ENCODE measurements at regions not wholly inside any gene's neighbourhood (a gene's known extent, or its start where the extent isn't known, plus 50 kb on each side); places are given as distances from the start of the nearest gene placed in this dataset.

- TF ChIP-seq, protein P1, sequence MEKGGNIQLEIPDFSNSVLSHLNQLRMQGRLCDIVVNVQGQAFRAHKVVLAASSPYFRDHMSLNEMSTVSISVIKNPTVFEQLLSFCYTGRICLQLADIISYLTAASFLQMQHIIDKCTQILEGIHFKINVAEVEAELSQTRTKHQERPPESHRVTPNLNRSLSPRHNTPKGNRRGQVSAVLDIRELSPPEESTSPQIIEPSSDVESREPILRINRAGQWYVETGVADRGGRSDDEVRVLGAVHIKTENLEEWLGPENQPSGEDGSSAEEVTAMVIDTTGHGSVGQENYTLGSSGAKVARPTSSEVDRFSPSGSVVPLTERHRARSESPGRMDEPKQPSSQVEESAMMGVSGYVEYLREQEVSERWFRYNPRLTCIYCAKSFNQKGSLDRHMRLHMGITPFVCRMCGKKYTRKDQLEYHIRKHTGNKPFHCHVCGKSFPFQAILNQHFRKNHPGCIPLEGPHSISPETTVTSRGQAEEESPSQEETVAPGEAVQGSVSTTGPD (CRISPR knock-in tag; IDR thresholded peaks at IDR 0.05) = no peak
- no peak for TF ChIP-seq ZNF225 (CRISPR knock-in tag; IDR thresholded peaks at IDR 0.05)
- TF ChIP-seq POLR2A (IDR thresholded peaks at IDR 0.05; ENCODE audit: insufficient read depth in 1 of 2, low read depth in 2 of 2, low read length in 2 of 2) = no peak
- no peak for TF ChIP-seq HES4 (CRISPR knock-in tag; IDR thresholded peaks at IDR 0.05; ENCODE audit: borderline replicate concordance)
- no peak for TF ChIP-seq ZNF569 (CRISPR knock-in tag; IDR thresholded peaks at IDR 0.05; ENCODE audit: borderline replicate concordance)
- no peak for TF ChIP-seq ZNF30 (CRISPR knock-in tag; IDR thresholded peaks at IDR 0.05)
- no peak; the same call in 1 of the 2 replicates for TF ChIP-seq ZNF121 (CRISPR knock-in tag; IDR thresholded peaks at IDR 0.05)
- TF ChIP-seq SMYD3 (CRISPR knock-in tag; IDR thresholded peaks at IDR 0.05) = no peak
- TF ChIP-seq ELF4 (CRISPR knock-in tag; IDR thresholded peaks at IDR 0.05; ENCODE audit: borderline replicate concordance) = no peak
- TF ChIP-seq RFXANK (CRISPR knock-in tag; IDR thresholded peaks at IDR 0.05) = peak; percentile 42; the same call in 1 of the 2 replicates
- TF ChIP-seq RNF2 (conservative IDR thresholded peaks at IDR 0.05; ENCODE audit: low read depth) = no peak
- peak; percentile 35; the same call in 1 of the 2 replicates for TF ChIP-seq CEBPG (CRISPR knock-in tag; IDR thresholded peaks at IDR 0.05)
- TF ChIP-seq RFX5 (IDR thresholded peaks at IDR 0.05; ENCODE audit: low read depth, low read length) = no peak
- no peak for TF ChIP-seq BORCS8-MEF2B (CRISPR knock-in tag; IDR thresholded peaks at IDR 0.05)
- no peak; the same call in 1 of the 2 replicates for TF ChIP-seq ZFY (CRISPR knock-in tag; IDR thresholded peaks at IDR 0.05)
- TF ChIP-seq KLF12 (CRISPR knock-in tag; IDR thresholded peaks at IDR 0.05; ENCODE audit: borderline replicate concordance) = no peak
- TF ChIP-seq TRIM24 (CRISPR knock-in tag; IDR thresholded peaks at IDR 0.05) = no peak
- TF ChIP-seq NONO (IDR thresholded peaks at IDR 0.05) = no peak
- no peak for TF ChIP-seq NONO (CRISPR knock-in tag; conservative IDR thresholded peaks at IDR 0.05)
- TF ChIP-seq ZNF773 (CRISPR knock-in tag; IDR thresholded peaks at IDR 0.05; ENCODE audit: borderline replicate concordance) = no peak
- TF ChIP-seq ZSCAN31 (CRISPR knock-in tag; IDR thresholded peaks at IDR 0.05; ENCODE audit: low read depth) = no peak
- TF ChIP-seq MED13 (CRISPR knock-in tag; IDR thresholded peaks at IDR 0.05) = no peak
- TF ChIP-seq AGO2 (optimal IDR thresholded peaks at IDR 0.05; ENCODE audit: low read depth, low read length) = no peak
- TF ChIP-seq ZSCAN25 (CRISPR knock-in tag; IDR thresholded peaks at IDR 0.05) = no peak
- TF ChIP-seq RARG (CRISPR knock-in tag; IDR thresholded peaks at IDR 0.05; ENCODE audit: low read depth) = no peak
- no peak for TF ChIP-seq MBD4 (IDR thresholded peaks at IDR 0.05; ENCODE audit: borderline replicate concordance, low read length)
- no peak for TF ChIP-seq ARNT (IDR thresholded peaks at IDR 0.05)
- no peak for TF ChIP-seq SATB2 (CRISPR knock-in tag; IDR thresholded peaks at IDR 0.05)
- TF ChIP-seq ZNF878 (CRISPR knock-in tag; IDR thresholded peaks at IDR 0.05) = no peak
- no peak for TF ChIP-seq NFIB (CRISPR knock-in tag; IDR thresholded peaks at IDR 0.05; ENCODE audit: borderline replicate concordance)
- TF ChIP-seq SCMH1 (CRISPR knock-in tag; IDR thresholded peaks at IDR 0.05; ENCODE audit: borderline replicate concordance) = no peak
- 0 out of 2 replicates have a peak, but pooled peaks have one; percentile 54 for TF ChIP-seq KDM4B (CRISPR knock-in tag; IDR thresholded peaks at IDR 0.05)
- TF ChIP-seq PHF21A (CRISPR knock-in tag; IDR thresholded peaks at IDR 0.05) = 0 out of 2 replicates have a peak, but pooled peaks have one; percentile 19
- TF ChIP-seq, protein P2, sequence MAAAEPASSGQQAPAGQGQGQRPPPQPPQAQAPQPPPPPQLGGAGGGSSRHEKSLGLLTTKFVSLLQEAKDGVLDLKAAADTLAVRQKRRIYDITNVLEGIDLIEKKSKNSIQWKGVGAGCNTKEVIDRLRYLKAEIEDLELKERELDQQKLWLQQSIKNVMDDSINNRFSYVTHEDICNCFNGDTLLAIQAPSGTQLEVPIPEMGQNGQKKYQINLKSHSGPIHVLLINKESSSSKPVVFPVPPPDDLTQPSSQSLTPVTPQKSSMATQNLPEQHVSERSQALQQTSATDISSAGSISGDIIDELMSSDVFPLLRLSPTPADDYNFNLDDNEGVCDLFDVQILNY (CRISPR knock-in tag; conservative IDR thresholded peaks at IDR 0.05) = no peak
- TF ChIP-seq IRF2 (CRISPR knock-in tag; IDR thresholded peaks at IDR 0.05) = peak; percentile 84
- TF ChIP-seq ZNF563 (CRISPR knock-in tag; IDR thresholded peaks at IDR 0.05) = no peak
- no peak for TF ChIP-seq ZNF530 (CRISPR knock-in tag; IDR thresholded peaks at IDR 0.05; ENCODE audit: low read depth)
Observed at GRCh38 chr6:56370127-56370540, 122.8 kb upstream of the COL21A1 start (continued).

All from HepG2 (cell line).